Heart right ventricle (tissue), 16 donors: ENCODE measurements at regions not wholly inside any gene's neighbourhood (a gene's known extent, or its start where the extent isn't known, plus 50 kb on each side); places are given as distances from the start of the nearest gene placed in this dataset.

Experiments
- ATAC-seq, 8 donors: fragments of 200-7000 bp; cut with Tn5 transposase; one replicate each; pipeline ENCODE4 v1.9.1; 2020; ENCODE audit warnings: mild to moderate bottlenecking in 8 of 8, moderate library complexity in 8 of 8, moderate number of reproducible peaks in 1 of 8
- DNase-seq, 2 donors: peaks; one replicate each; pipeline ENCODE4 v3.0.0-alpha.2; 2020
- H3K27ac ChIP-seq, 10 donors: fragments of 200-600 bp; sonication (generic) in 2 of 10; one replicate each; pipeline versions ENCODE4 v1.5.0 to v1.8.0; 2020 to 2022; ENCODE audit warnings: mild to moderate bottlenecking in 3 of 10
- H3K27me3 ChIP-seq, 7 donors: fragments of 200-600 bp; one replicate each; pipeline ENCODE4 v1.8.0; 2021 to 2022; ENCODE audit warnings: mild to moderate bottlenecking in 2 of 7
- H3K36me3 ChIP-seq, 9 donors: fragments of 200-600 bp; sonication (generic) in 1 of 9; one replicate each; pipeline versions ENCODE4 v1.5.0 to v1.8.0; 2020 to 2022; ENCODE audit warnings: mild to moderate bottlenecking in 2 of 9
- H3K4me1 ChIP-seq, 9 donors: fragments of 200-600 bp; sonication (generic) in 1 of 9; one replicate each; pipeline versions ENCODE4 v1.5.0 to v1.8.0; 2020 to 2022; ENCODE audit warnings: mild to moderate bottlenecking in 4 of 9
- H3K4me3 ChIP-seq, 10 donors: fragments of 200-600 bp; sonication (generic) in 2 of 10; one replicate each; pipeline versions ENCODE4 v1.5.0 to v1.8.0; 2020 to 2022; ENCODE audit warnings: mild to moderate bottlenecking in 7 of 10, moderate library complexity in 2 of 10
- H3K9me3 ChIP-seq, 11 donors: fragments of 200-600 bp in 10 of 11; sonication (generic) in 2 of 11; one replicate each; pipeline versions ENCODE4 v1.5.0 to v1.8.0; 2013 to 2022; ENCODE audit warnings: mild to moderate bottlenecking in 2 of 11, control low read depth in 1 of 11, moderate library complexity in 1 of 11
- WGBS, 2 donors: extraction: QIAGEN DNeasy Blood & Tissue Kit; methylation state at CpG; one replicate each; pipeline ENCODE4 v1.1.7; 2013; ENCODE audit warnings: inconsistent platforms in 1 of 2; 5-methylcytosine and 5-hydroxymethylcytosine counted together
- intact Hi-C, 10 donors: fragments of 100-400 bp; cut with DNase I; formaldehyde crosslinking; loops; one replicate each; pipeline versions ENCODE4 v1.11.1 to v1.14.2; 2022
- TF ChIP-seq, protein P1 (sequence below), 9 donors: fragments of 200-600 bp; sonication (generic) in 2 of 9; IDR thresholded peaks; one replicate each; pipeline versions ENCODE4 v1.5.0 to v1.8.0; 2021 to 2022; ENCODE audit warnings: antibody characterized with exemption in 9 of 9, mild to moderate bottlenecking in 5 of 9, moderate library complexity in 1 of 9
- donor health status: Arrhythmogenic right ventricular cardiomyopathy.
- donor health status: ischemic (EF 13 %, LVEDD 7.1; RV severe dilation, severe dysfunction).
- donor health status: healthy with polysubstance abuse.
- donor health status: DM: no; HTN: yes; CAD: no.
- donor health status: DM: no; HTN: no; CAD: no.
- donor health status: ischemic (EF 25% LVEDD 6.9; RV normal size, moderate dysfunction).
- donor health status: ischemic (EF 25% LVEDD 5.7; RV mildly dilated, moderate dysfunction).
- donor health status: healthy.
- donor health status: DM: yes; HTN: yes; CAD: no.
- donor health status: Ischemic cardiomyopathy.
- donor health status: ischemic (EF 35%, LVEDD 5.7; RV mildly dilated, moderate dysfunction).
- donor health status: nonischemic (EF 11% LVEDD 7.7; RV severe dilation, severe dysfunction).
- donor health status: DM: yes; HTN: yes; CAD: no.
- donor health status: PGD.
- donor health status: ischemic (EF 29% LVEDD 5.4; RV normal size, mild dysfunction).
- donor health status: nonischemic (EF 23%, LVEDD 6.1; RV moderate dilation, normal function).

DNA sequence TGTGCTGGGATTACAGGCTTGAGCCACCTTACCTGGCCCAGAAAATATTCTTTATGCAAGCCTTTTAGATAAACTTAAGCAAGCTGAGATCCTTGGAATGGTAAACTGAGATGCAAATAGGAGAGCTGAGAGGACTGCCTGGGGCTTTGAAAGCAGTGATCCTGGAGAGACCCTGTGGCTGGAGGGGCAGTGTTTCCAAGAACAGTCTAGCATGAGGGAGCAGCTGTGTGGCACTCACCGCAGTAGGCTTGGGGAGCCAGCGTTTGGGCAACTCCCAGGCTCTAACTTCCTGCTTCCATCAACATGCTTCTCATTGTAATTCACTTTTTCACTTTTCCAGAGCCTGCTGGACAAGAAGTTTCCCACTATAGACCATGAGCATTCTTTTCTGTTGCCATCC lies 144.1 kb upstream of the CELF4 start:
- Histone ChIP-seq H3K27me3 (no peaks in the 10 kb centered on the region), H3K9me3 (no peaks in the 10 kb centered on the region), H3K4me1 (no peaks in the 10 kb centered on the region), H3K27ac (no peak overlapping the region), H3K36me3 (no peaks in the 10 kb centered on the region), H3K4me3 (no peak overlapping the region)
- intact Hi-C loops, result no loop called here
- 59 to 75% methylated on average over 2 of the region's 2 CpGs for WGBS, 2 donors
- ATAC-seq, result no peak
- DNase-seq, result no peak
- TF ChIP-seq, protein P1, sequence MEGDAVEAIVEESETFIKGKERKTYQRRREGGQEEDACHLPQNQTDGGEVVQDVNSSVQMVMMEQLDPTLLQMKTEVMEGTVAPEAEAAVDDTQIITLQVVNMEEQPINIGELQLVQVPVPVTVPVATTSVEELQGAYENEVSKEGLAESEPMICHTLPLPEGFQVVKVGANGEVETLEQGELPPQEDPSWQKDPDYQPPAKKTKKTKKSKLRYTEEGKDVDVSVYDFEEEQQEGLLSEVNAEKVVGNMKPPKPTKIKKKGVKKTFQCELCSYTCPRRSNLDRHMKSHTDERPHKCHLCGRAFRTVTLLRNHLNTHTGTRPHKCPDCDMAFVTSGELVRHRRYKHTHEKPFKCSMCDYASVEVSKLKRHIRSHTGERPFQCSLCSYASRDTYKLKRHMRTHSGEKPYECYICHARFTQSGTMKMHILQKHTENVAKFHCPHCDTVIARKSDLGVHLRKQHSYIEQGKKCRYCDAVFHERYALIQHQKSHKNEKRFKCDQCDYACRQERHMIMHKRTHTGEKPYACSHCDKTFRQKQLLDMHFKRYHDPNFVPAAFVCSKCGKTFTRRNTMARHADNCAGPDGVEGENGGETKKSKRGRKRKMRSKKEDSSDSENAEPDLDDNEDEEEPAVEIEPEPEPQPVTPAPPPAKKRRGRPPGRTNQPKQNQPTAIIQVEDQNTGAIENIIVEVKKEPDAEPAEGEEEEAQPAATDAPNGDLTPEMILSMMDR (IDR thresholded peaks at IDR 0.05), result no peak

DNA sequence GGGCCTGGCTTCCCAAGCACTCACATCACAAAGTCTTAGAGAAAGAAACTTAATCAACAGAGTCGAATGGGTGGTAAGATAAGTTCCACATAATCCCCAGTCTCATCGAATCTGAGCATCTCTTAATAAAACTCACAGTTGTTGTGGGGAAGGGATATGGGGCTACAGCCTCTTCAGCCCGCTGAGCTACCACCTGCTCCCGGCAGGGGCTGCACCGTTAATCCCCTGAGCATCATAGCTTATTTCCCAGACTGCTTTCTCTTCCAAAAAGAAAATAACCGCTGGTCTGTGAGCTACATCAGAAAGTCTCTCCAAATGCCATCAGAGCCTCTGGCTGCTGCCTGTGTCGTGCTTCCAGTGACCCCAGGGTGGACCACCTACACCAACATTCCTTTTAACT lies 139.4 kb upstream of the CELF4 start:
- H3K27ac ChIP-seq, result no peak overlapping the region
- TF ChIP-seq, protein P1 (IDR thresholded peaks at IDR 0.05), result no peak
- H3K9me3 ChIP-seq, result no peaks in the 10 kb centered on the region
- no peak overlapping the region for H3K4me3 ChIP-seq
- intact Hi-C loops, result no loop called here
- H3K27me3 ChIP-seq, result no peaks in the 10 kb centered on the region
- no peak for ATAC-seq
- 74 to 77% methylated on average over 7 of the region's 7 CpGs for WGBS, 2 donors
- H3K4me1 ChIP-seq, result no peaks in the 10 kb centered on the region
- H3K36me3 ChIP-seq, result no peaks in the 10 kb centered on the region
- DNase-seq, result no peak

GRCh38 chr18:37702841-37703240 lies 137.2 kb upstream of the CELF4 start:
- Histone ChIP-seq H3K27ac (no peak overlapping the region), H3K4me1 (no peaks in the 10 kb centered on the region), H3K27me3 (no peaks in the 10 kb centered on the region), H3K36me3 (no peaks in the 10 kb centered on the region), H3K9me3 (no peaks in the 10 kb centered on the region), H3K4me3 (no peak overlapping the region)
- intact Hi-C loops, result loop anchor here in 1 of 10 donors (5.0 kb wide), 1 partner anchor 321 kb away; no protein-coding TSS in a partner anchor
- ATAC-seq (no peak), DNase-seq (no peak)
- WGBS, 2 donors, result 67 to 68% methylated on average over 2 of the region's 2 CpGs
- TF ChIP-seq, protein P1 (IDR thresholded peaks at IDR 0.05), result no peak

- WGBS, 2 donors, result 39 to 50% methylated on average over 3 of the region's 3 CpGs
- DNase-seq, result no peak
- Histone ChIP-seq H3K27me3 (no peaks in the 10 kb centered on the region), H3K4me3 (no peak overlapping the region), H3K9me3 (no peaks in the 10 kb centered on the region), H3K36me3 (no peaks in the 10 kb centered on the region), H3K4me1 (no peaks in the 10 kb centered on the region), H3K27ac (no peak overlapping the region)
- TF ChIP-seq, protein P1 (IDR thresholded peaks at IDR 0.05), result no peak
- ATAC-seq, result no peak
- intact Hi-C loops, result loop anchor here in 1 of 10 donors (5.0 kb wide), 1 partner anchor 320 kb away; no protein-coding TSS in a partner anchor
Observed at GRCh38 chr18:37701967-37702366, 136.4 kb upstream of the CELF4 start.
